ENCODE measurements at regions not wholly inside any gene's neighbourhood (a gene's known extent, or its start where the extent isn't known, plus 50 kb on each side); places are given as distances from the start of the nearest gene placed in this dataset.
"Not testable (repeated sequence)": the region's sequence is repeated elsewhere in the genome, so short reads cannot be mapped to it uniquely, and the experiment has no call there.

DNA sequence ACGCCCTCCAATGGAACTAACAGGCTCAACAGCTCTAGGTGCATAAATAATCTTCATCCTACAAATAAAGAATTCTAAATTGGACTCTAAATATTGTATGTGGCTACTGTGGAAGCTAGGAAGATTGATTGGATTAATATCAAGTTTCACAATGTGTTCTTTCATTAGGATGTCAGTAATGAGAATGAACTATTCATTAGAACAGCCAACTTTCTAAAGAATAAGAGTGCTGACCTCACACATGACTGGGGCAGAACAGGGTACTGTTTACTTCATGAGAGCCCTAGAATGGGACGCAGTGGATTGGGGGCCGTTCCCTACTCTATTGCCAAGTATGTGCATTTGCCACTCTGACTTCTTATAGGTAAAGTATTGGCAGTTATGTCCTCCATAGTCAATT, 528.2 kb upstream of the RBFOX1 start:
- H3K4me3 ChIP-seq (ENCODE audit: low read length): no peak overlapping the region
- no peaks in the 10 kb centered on the region for H3K36me3 ChIP-seq (ENCODE audit: control insufficient read depth, insufficient read depth, low read length)
- no peak for DNase-seq
- no peaks in the 10 kb centered on the region for H3K4me1 ChIP-seq (ENCODE audit: control insufficient read depth, insufficient read depth, low read length)
- H3K27ac ChIP-seq (ENCODE audit: low read length): no peak overlapping the region
- WGBS (ENCODE audit: insufficient coverage): no CpG with 5 or more reads among the region's 3 CpGs
- no peaks in the 10 kb centered on the region for H3K27me3 ChIP-seq (ENCODE audit: control insufficient read depth, insufficient read depth, low read length)
- H3K9me3 ChIP-seq (replicated peaks; ENCODE audit: control insufficient read depth, low read depth, low read length): no peaks in the 10 kb centered on the region

DNA sequence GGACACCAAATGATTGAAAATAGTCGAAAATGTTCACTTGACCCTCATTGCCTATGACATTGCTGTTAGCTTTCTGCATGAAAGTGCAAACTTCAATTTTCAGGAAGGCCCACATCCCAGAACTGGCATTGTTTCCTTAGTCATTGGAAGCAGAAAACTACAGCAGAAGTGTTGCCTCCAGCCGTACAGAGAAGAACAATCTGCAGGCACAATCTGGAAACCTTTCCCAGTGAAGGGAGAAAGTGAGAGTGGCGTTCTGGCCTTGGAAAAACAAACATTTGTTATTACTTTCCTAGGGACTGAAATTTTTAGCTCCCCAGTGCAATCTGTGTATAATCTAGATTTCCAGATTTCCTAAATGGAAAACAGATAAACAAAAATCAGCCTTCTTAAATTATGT, 529.5 kb upstream of the RBFOX1 start:
- Histone ChIP-seq H3K4me3 (ENCODE audit: low read length) (no peak overlapping the region), H3K27me3 (ENCODE audit: control insufficient read depth, insufficient read depth, low read length) (no peaks in the 10 kb centered on the region), H3K9me3 (replicated peaks; ENCODE audit: control insufficient read depth, low read depth, low read length) (no peaks in the 10 kb centered on the region), H3K4me1 (ENCODE audit: control insufficient read depth, insufficient read depth, low read length) (no peaks in the 10 kb centered on the region), H3K36me3 (ENCODE audit: control insufficient read depth, insufficient read depth, low read length) (no peaks in the 10 kb centered on the region), H3K27ac (ENCODE audit: low read length) (no peak overlapping the region)
- peak; percentile 2 for DNase-seq
- WGBS (ENCODE audit: insufficient coverage): 20% methylated on average over 2 of the region's 3 CpGs

DNA sequence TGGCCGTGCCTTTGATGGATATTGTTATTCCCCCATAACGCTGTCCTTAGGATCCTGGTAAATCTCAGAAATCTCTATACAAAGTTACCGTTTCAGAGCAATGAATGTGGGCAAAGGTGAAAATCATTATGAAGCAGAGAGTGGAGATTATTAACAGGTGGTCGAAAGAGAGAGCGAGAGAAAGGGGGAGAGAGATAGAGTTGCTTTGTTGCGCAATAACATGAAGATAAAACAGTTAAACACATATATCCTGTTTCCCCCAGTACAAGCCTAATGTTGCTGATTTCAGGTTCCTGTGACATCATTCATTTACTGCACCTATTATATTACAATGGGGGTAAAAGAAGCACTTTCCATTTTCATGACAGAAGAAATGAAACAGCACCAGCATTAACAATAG, 535.4 kb upstream of the RBFOX1 start:
- Histone ChIP-seq H3K27ac (ENCODE audit: low read length) (no peak overlapping the region), H3K36me3 (ENCODE audit: control insufficient read depth, insufficient read depth, low read length) (no peaks in the 10 kb centered on the region), H3K9me3 (replicated peaks; ENCODE audit: control insufficient read depth, low read depth, low read length) (no peaks in the 10 kb centered on the region), H3K27me3 (ENCODE audit: control insufficient read depth, insufficient read depth, low read length) (no peaks in the 10 kb centered on the region), H3K4me3 (ENCODE audit: low read length) (no peak overlapping the region), H3K4me1 (ENCODE audit: control insufficient read depth, insufficient read depth, low read length) (no peaks in the 10 kb centered on the region)
- WGBS (ENCODE audit: insufficient coverage): no CpG with 5 or more reads among the region's 6 CpGs
- DNase-seq: no peak

DNA sequence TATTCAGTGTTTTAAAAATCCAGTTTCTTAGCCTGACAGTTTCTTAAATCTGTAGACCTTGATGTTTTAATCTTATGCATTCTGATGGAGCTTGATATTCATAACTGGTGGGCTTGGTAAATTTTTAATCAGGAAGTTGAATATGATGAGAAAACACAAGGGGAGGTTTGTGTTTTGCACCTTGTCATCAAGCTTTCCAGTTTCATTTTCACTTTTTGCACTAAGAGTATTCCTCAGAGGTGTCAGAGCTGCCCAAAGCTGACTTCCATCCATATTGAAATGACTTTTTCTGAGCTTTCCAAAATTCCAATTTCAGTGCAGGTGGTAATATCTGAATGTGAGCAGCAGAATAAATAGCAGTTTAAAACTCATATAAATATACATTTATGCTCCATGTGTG, 555.0 kb upstream of the RBFOX1 start:
- H3K4me3 ChIP-seq (ENCODE audit: low read length): no peak overlapping the region
- H3K9me3 ChIP-seq (replicated peaks; ENCODE audit: control insufficient read depth, low read depth, low read length): no peaks in the 10 kb centered on the region
- no peak for DNase-seq
- H3K4me1 ChIP-seq (ENCODE audit: control insufficient read depth, insufficient read depth, low read length): no peaks in the 10 kb centered on the region
- H3K27me3 ChIP-seq (ENCODE audit: control insufficient read depth, insufficient read depth, low read length): no peaks in the 10 kb centered on the region
- no peaks in the 10 kb centered on the region for H3K36me3 ChIP-seq (ENCODE audit: control insufficient read depth, insufficient read depth, low read length)
- no peak overlapping the region for H3K27ac ChIP-seq (ENCODE audit: low read length)

DNA sequence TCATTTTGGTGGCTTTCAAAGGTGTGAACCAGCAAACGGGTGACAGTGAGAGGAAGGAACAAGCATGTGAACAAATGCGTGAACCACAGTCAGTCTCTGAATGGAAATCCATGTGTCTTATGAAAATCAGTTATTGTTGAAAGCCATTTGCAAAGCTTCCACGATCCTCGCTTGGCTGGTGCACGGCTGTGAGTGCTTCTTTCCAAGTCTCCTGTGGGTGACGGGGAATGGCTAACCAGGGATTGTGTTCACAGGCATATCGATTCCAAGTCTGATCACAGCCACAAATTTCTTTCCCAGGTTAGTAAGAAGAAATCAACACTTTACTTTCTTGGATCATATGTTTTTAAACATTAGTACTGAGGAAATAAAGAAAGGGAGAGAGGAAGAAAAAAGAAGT, 556.9 kb upstream of the RBFOX1 start:
- no peaks in the 10 kb centered on the region for H3K4me1 ChIP-seq (ENCODE audit: control insufficient read depth, insufficient read depth, low read length)
- DNase-seq: no peak
- 58% methylated on average over 6 of the region's 7 CpGs for WGBS (ENCODE audit: insufficient coverage)
- H3K27me3 ChIP-seq (ENCODE audit: control insufficient read depth, insufficient read depth, low read length): no peaks in the 10 kb centered on the region
- no peaks in the 10 kb centered on the region for H3K36me3 ChIP-seq (ENCODE audit: control insufficient read depth, insufficient read depth, low read length)
- no peak overlapping the region for H3K4me3 ChIP-seq (ENCODE audit: low read length)
- H3K27ac ChIP-seq (ENCODE audit: low read length): no peak overlapping the region
- H3K9me3 ChIP-seq (replicated peaks; ENCODE audit: control insufficient read depth, low read depth, low read length): no peaks in the 10 kb centered on the region

DNA sequence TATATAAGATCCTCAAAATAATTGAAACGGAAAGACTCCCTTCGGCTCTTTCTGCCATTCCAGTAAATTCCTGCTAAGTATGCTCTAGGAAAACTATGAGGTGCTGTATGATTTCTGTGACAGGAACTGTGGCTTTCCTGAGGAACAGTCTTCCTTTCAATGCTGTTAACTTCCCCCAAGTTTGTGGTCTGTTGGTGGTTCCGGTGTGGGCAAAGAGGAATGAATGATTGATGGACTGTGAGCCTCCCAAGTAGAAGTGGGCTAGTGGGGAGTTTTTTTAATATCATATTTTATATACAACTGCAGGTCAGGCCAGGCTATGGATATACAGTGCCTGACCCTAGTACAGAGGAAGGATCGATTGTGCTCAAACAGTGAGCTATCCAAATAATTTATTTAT, 560.7 kb upstream of the RBFOX1 start:
- H3K27ac ChIP-seq (ENCODE audit: low read length): no peak overlapping the region
- no CpG with 5 or more reads among the region's 4 CpGs for WGBS (ENCODE audit: insufficient coverage)
- no peaks in the 10 kb centered on the region for H3K4me1 ChIP-seq (ENCODE audit: control insufficient read depth, insufficient read depth, low read length)
- H3K27me3 ChIP-seq (ENCODE audit: control insufficient read depth, insufficient read depth, low read length): no peaks in the 10 kb centered on the region
- DNase-seq: no peak
- H3K9me3 ChIP-seq (replicated peaks; ENCODE audit: control insufficient read depth, low read depth, low read length): no peaks in the 10 kb centered on the region
- no peaks in the 10 kb centered on the region for H3K36me3 ChIP-seq (ENCODE audit: control insufficient read depth, insufficient read depth, low read length)
- no peak overlapping the region for H3K4me3 ChIP-seq (ENCODE audit: low read length)

DNA sequence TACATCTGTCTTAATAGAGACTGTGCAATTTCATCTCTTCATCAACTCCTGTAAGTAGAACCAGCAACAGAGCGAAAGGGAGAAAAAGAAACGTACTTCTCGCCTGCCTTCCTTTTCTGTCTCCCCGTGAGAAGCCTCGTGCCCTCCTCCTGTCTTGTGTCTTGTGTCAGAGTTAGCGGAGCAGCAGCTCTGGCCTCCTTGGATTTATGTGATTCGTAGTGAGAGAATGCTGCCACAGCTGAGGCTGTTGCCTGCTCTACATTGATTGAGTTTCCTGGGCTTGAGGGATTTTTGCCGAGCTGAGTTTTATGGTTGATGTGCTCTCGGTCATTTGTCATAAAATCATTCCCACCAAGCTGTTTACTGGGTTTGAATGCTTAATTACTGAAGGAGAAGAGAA, 579.1 kb upstream of the RBFOX1 start:
- no peak overlapping the region for H3K4me3 ChIP-seq (ENCODE audit: low read length)
- H3K9me3 ChIP-seq (replicated peaks; ENCODE audit: control insufficient read depth, low read depth, low read length): no peaks in the 10 kb centered on the region
- H3K27ac ChIP-seq (ENCODE audit: low read length): no peak overlapping the region
- no CpG with 5 or more reads among the region's 9 CpGs for WGBS (ENCODE audit: insufficient coverage)
- no peaks in the 10 kb centered on the region for H3K36me3 ChIP-seq (ENCODE audit: control insufficient read depth, insufficient read depth, low read length)
- no peaks in the 10 kb centered on the region for H3K27me3 ChIP-seq (ENCODE audit: control insufficient read depth, insufficient read depth, low read length)
- no peak for DNase-seq
- no peaks in the 10 kb centered on the region for H3K4me1 ChIP-seq (ENCODE audit: control insufficient read depth, insufficient read depth, low read length)

DNA sequence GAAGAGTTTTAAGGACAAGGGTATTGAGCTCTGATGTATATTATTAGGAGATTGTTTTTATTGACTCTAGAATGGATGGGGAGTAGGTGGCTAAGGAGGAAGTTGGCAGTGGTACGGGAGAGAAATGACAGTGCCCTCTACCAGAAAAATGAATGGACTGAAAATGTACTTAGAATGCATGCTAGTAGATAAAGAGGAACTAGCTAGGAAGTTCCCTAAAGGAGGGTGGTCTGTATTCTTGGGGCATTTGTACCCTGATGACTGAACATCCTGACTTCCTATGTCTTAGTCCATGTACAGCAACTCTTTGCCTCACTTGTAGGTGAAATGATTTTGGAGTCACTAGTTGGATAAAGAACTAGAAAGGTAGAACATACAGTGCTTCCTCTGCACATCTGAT, 581.5 kb upstream of the RBFOX1 start:
- Histone ChIP-seq H3K9me3 (replicated peaks; ENCODE audit: control insufficient read depth, low read depth, low read length) (no peaks in the 10 kb centered on the region), H3K27me3 (ENCODE audit: control insufficient read depth, insufficient read depth, low read length) (no peaks in the 10 kb centered on the region), H3K36me3 (ENCODE audit: control insufficient read depth, insufficient read depth, low read length) (no peaks in the 10 kb centered on the region), H3K27ac (ENCODE audit: low read length) (no peak overlapping the region), H3K4me3 (ENCODE audit: low read length) (no peak overlapping the region), H3K4me1 (ENCODE audit: control insufficient read depth, insufficient read depth, low read length) (no peaks in the 10 kb centered on the region)
- peak; percentile 4 for DNase-seq
- WGBS (ENCODE audit: insufficient coverage): 75% methylated on average over 1 of the region's 1 CpG

DNA sequence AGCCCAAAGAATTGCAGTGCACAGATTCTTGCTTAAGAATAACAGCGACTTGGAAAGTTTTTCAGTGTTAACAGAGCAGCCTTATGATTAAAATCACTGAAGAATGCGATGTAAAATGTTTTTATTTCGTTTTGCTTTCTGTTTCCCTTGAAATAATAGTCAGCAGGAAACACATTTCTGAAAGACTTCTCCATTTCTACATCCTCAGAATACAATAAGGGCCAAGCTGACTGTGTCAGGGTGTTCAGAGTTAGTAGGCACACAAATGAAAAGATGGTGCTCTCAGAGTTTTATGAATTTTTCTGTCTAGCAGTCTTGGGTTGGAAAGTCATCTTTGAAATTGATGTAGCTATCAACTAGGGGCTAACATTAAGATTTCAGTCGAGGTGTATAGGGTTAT, 582.9 kb upstream of the RBFOX1 start:
- Histone ChIP-seq H3K36me3 (ENCODE audit: control insufficient read depth, insufficient read depth, low read length) (no peaks in the 10 kb centered on the region), H3K4me1 (ENCODE audit: control insufficient read depth, insufficient read depth, low read length) (no peaks in the 10 kb centered on the region), H3K4me3 (ENCODE audit: low read length) (no peak overlapping the region), H3K27ac (ENCODE audit: low read length) (no peak overlapping the region), H3K9me3 (replicated peaks; ENCODE audit: control insufficient read depth, low read depth, low read length) (no peaks in the 10 kb centered on the region), H3K27me3 (ENCODE audit: control insufficient read depth, insufficient read depth, low read length) (no peaks in the 10 kb centered on the region)
- 13% methylated on average over 1 of the region's 4 CpGs for WGBS (ENCODE audit: insufficient coverage)
- DNase-seq: peak; percentile 16

DNA sequence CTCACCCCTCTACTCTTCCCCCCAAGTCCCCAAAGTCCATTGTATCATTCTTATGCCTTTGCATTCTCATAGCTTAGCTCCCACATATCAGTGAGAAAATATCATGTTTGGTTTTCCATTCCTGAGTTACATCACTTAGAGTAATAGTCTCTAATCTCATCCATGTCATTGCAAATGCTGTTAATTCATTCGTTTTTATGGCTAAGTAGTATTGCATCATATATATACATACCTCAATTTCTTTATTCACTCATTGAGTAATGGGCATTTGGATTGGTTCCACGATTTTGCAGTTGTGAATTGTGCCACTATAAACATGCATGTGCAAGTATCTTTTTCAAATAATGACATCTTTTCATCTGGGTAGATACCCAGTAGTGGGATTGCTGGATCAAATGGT, 596.3 kb upstream of the RBFOX1 start:
- not testable (repeated sequence) for H3K4me1 ChIP-seq (ENCODE audit: control insufficient read depth, insufficient read depth, low read length); H3K27ac ChIP-seq (ENCODE audit: low read length); H3K9me3 ChIP-seq (replicated peaks; ENCODE audit: control insufficient read depth, low read depth, low read length); H3K27me3 ChIP-seq (ENCODE audit: control insufficient read depth, insufficient read depth, low read length); H3K36me3 ChIP-seq (ENCODE audit: control insufficient read depth, insufficient read depth, low read length); DNase-seq; H3K4me3 ChIP-seq (ENCODE audit: low read length)
- WGBS (ENCODE audit: insufficient coverage): no CpG with 5 or more reads among the region's 2 CpGs

DNA sequence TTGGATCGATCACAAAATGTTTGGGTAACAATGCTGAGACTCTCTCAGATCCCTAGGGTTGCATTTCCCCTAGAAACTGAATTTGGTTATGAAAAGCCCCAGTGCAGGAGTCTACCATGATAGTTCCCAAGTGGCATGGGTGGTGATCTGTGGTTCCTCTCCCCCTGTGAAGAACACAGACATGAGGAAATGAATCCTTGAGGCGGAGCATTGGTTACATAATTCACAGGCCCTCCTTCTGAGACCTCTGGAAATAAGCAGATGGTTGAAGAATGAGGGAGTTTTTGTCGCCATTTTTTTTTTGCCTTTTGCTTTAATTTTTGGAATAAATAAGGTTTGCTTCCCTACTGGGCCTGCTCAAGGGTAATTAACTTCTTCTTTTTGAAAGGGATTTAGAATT, 597.0 kb upstream of the RBFOX1 start:
- Histone ChIP-seq H3K9me3 (replicated peaks; ENCODE audit: control insufficient read depth, low read depth, low read length) (no peaks in the 10 kb centered on the region), H3K36me3 (ENCODE audit: control insufficient read depth, insufficient read depth, low read length) (no peaks in the 10 kb centered on the region), H3K27ac (ENCODE audit: low read length) (no peak overlapping the region), H3K27me3 (ENCODE audit: control insufficient read depth, insufficient read depth, low read length) (no peaks in the 10 kb centered on the region), H3K4me3 (ENCODE audit: low read length) (no peak overlapping the region), H3K4me1 (ENCODE audit: control insufficient read depth, insufficient read depth, low read length) (no peaks in the 10 kb centered on the region)
- no CpG with 5 or more reads among the region's 3 CpGs for WGBS (ENCODE audit: insufficient coverage)
- DNase-seq: no peak
